GM23338 (cell line): ENCODE measurements at regions not wholly inside any gene's neighbourhood (a gene's known extent, or its start where the extent isn't known, plus 50 kb on each side); places are given as distances from the start of the nearest gene placed in this dataset.

ENCODE experiments used
- EZH2 ChIP-seq: fragments of 200-600 bp; sonication (generic); IDR thresholded peaks from one replicate; pipeline ENCODE4 v1.8.0; 2017; ENCODE audit warnings: antibody characterized with exemption, mild to moderate bottlenecking, low read depth; ENCODE audit not compliant: unreplicated experiment
- EZH2phosphoT487 ChIP-seq: fragments of 200-600 bp; sonication (generic); IDR thresholded peaks from one replicate; pipeline ENCODE4 v1.8.1; 2018; ENCODE audit warnings: antibody characterized with exemption; ENCODE audit not compliant: unreplicated experiment
- JUNB ChIP-seq: IDR thresholded peaks from one replicate; pipeline ENCODE4 v1.6.1; 2016; ENCODE audit warnings: antibody characterized with exemption; ENCODE audit not compliant: unreplicated experiment
- POLR2AphosphoS5 ChIP-seq: IDR thresholded peaks from 2 replicates; pipeline ENCODE4 v1.6.1; 2016; ENCODE audit warnings: antibody characterized with exemption, low read depth
- STAT1 ChIP-seq: IDR thresholded peaks from one replicate; pipeline ENCODE4 v1.6.1; 2016; ENCODE audit warnings: antibody characterized with exemption; ENCODE audit not compliant: unreplicated experiment
- ZNF114 ChIP-seq: fragments of 250-450 bp; sonication (Bioruptor Pico); IDR thresholded peaks from 2 replicates; pipeline ENCODE4 v1.5.0; 2020; ENCODE audit warnings: mild to moderate bottlenecking, moderate library complexity
- ZNF331 ChIP-seq: fragments of 250-450 bp; sonication (Bioruptor Pico); IDR thresholded peaks from 2 replicates; pipeline ENCODE4 v1.5.0; 2020; ENCODE audit warnings: low read depth, mild to moderate bottlenecking, moderate library complexity
- TF ChIP-seq, protein P1 (sequence below), 2 experiments: fragments of 200-600 bp in 1 of 2; sonication (generic) in 1 of 2; conservative IDR thresholded peaks; 2 replicates each; pipeline versions ENCODE4 v1.5.1 to v1.6.1; 2016 to 2017; ENCODE audit warnings: antibody characterized with exemption in 2 of 2, low read depth in 2 of 2, mild to moderate bottlenecking in 2 of 2, moderate library complexity in 1 of 2
- TF ChIP-seq, protein P2 (sequence below): IDR thresholded peaks from one replicate; pipeline ENCODE4 v1.6.1; 2018; ENCODE audit warnings: antibody characterized with exemption; ENCODE audit not compliant: unreplicated experiment

DNA sequence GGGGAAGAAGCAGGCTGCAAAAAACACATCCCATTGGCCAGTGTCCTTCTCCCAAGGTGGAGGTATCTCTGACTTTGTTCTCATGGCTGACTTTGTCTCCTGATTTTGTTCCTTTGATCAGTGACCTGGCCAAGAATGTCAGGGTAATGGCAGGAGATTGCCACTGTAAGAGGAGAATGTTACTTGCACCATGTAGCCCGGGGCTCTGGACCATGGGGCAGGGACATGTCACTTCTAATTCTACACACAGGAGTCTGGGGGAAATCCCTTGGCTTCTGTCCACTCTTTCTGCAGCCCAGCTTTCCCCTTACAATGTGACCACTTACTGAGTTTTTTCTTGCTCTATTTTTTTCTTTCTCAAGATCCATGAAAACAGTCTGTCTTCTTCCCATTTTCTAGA is 87.7 kb upstream of the LRRN2 start:
- TF ChIP-seq, protein P1, sequence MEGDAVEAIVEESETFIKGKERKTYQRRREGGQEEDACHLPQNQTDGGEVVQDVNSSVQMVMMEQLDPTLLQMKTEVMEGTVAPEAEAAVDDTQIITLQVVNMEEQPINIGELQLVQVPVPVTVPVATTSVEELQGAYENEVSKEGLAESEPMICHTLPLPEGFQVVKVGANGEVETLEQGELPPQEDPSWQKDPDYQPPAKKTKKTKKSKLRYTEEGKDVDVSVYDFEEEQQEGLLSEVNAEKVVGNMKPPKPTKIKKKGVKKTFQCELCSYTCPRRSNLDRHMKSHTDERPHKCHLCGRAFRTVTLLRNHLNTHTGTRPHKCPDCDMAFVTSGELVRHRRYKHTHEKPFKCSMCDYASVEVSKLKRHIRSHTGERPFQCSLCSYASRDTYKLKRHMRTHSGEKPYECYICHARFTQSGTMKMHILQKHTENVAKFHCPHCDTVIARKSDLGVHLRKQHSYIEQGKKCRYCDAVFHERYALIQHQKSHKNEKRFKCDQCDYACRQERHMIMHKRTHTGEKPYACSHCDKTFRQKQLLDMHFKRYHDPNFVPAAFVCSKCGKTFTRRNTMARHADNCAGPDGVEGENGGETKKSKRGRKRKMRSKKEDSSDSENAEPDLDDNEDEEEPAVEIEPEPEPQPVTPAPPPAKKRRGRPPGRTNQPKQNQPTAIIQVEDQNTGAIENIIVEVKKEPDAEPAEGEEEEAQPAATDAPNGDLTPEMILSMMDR (conservative IDR thresholded peaks at IDR 0.05; ENCODE audit: low read depth in 2 of 2), result no peak
- TF ChIP-seq ZNF331 (CRISPR knock-in tag) (no peak), EZH2 (no peak), ZNF114 (CRISPR knock-in tag) (no peak), POLR2AphosphoS5 (no peak), STAT1 (no peak), EZH2phosphoT487 (no peak), JUNB (no peak)
- TF ChIP-seq, protein P2, sequence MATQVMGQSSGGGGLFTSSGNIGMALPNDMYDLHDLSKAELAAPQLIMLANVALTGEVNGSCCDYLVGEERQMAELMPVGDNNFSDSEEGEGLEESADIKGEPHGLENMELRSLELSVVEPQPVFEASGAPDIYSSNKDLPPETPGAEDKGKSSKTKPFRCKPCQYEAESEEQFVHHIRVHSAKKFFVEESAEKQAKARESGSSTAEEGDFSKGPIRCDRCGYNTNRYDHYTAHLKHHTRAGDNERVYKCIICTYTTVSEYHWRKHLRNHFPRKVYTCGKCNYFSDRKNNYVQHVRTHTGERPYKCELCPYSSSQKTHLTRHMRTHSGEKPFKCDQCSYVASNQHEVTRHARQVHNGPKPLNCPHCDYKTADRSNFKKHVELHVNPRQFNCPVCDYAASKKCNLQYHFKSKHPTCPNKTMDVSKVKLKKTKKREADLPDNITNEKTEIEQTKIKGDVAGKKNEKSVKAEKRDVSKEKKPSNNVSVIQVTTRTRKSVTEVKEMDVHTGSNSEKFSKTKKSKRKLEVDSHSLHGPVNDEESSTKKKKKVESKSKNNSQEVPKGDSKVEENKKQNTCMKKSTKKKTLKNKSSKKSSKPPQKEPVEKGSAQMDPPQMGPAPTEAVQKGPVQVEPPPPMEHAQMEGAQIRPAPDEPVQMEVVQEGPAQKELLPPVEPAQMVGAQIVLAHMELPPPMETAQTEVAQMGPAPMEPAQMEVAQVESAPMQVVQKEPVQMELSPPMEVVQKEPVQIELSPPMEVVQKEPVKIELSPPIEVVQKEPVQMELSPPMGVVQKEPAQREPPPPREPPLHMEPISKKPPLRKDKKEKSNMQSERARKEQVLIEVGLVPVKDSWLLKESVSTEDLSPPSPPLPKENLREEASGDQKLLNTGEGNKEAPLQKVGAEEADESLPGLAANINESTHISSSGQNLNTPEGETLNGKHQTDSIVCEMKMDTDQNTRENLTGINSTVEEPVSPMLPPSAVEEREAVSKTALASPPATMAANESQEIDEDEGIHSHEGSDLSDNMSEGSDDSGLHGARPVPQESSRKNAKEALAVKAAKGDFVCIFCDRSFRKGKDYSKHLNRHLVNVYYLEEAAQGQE, result no peak
